ENCODE measurements at regions not wholly inside any gene's neighbourhood (a gene's known extent, or its start where the extent isn't known, plus 50 kb on each side); places are given as distances from the start of the nearest gene placed in this dataset.

DNA sequence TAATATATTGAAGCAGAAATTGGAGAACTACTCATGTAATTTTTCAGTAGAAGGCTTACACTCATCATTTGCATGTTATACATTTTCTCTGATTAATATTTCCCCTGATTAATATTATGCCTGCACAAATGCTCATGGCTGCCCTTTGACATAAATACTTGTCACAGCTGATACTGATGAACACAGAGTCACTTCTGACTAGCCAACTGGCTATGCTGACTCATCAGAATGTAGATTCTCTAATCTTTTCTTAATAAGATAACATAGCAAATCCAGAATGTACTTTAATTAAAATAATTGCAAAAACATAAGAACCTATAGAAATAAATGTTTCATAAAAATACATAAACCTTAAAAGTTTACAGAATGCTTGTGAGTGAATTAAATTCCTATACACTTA, 52.4 kb upstream of the C4orf54 start:
- TF ChIP-seq ZNF8 (CRISPR knock-in tag; IDR thresholded peaks at IDR 0.05), result no peak
- TF ChIP-seq CSDC2 (CRISPR knock-in tag; IDR thresholded peaks at IDR 0.05), result no peak
- TF ChIP-seq OSR1 (CRISPR knock-in tag; IDR thresholded peaks at IDR 0.05), result no peak
- TF ChIP-seq TOX (CRISPR knock-in tag; IDR thresholded peaks at IDR 0.05; ENCODE audit: borderline replicate concordance), result no peak
- TF ChIP-seq SNAI2 (CRISPR knock-in tag; IDR thresholded peaks at IDR 0.05), result no peak
- TF ChIP-seq ISL1 (CRISPR knock-in tag; IDR thresholded peaks at IDR 0.05), result no peak
- no peak for TF ChIP-seq ZC3H10 (CRISPR knock-in tag; IDR thresholded peaks at IDR 0.05)
- no peak for TF ChIP-seq ZNF565 (CRISPR knock-in tag; conservative IDR thresholded peaks at IDR 0.05; ENCODE audit: low read depth)
- TF ChIP-seq, protein P1, sequence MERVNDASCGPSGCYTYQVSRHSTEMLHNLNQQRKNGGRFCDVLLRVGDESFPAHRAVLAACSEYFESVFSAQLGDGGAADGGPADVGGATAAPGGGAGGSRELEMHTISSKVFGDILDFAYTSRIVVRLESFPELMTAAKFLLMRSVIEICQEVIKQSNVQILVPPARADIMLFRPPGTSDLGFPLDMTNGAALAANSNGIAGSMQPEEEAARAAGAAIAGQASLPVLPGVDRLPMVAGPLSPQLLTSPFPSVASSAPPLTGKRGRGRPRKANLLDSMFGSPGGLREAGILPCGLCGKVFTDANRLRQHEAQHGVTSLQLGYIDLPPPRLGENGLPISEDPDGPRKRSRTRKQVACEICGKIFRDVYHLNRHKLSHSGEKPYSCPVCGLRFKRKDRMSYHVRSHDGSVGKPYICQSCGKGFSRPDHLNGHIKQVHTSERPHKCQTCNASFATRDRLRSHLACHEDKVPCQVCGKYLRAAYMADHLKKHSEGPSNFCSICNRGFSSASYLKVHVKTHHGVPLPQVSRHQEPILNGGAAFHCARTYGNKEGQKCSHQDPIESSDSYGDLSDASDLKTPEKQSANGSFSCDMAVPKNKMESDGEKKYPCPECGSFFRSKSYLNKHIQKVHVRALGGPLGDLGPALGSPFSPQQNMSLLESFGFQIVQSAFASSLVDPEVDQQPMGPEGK (CRISPR knock-in tag; IDR thresholded peaks at IDR 0.05; ENCODE audit: borderline replicate concordance), result no peak
- TF ChIP-seq ZFP3 (CRISPR knock-in tag; IDR thresholded peaks at IDR 0.05), result no peak
- TF ChIP-seq ARNTL (CRISPR knock-in tag; IDR thresholded peaks at IDR 0.05; ENCODE audit: borderline replicate concordance, low read depth), result no peak
- no peak for TF ChIP-seq BACH2 (CRISPR knock-in tag; IDR thresholded peaks at IDR 0.05; ENCODE audit: borderline replicate concordance)
- ATAC-seq, result no peak

DNA sequence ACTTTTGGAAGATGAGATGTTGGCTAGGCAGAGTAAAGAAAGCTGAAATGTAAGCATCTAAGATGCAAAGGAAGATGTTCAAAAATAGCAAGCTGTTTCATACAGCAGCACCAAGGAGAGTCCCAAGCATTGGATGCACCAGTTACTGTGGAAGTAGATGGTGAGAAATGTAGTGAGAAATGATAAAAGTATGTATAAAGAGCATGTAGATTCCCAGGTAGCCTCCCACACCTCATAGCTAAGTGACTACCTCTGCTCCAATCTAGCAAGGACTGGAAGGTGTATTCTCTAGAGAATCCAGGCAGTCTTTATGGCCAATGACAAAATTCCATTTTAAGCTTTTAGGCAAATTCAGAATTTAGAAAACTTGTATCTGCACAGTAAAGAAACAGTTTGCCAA, 50.9 kb upstream of the C4orf54 start:
- TF ChIP-seq PPARA (CRISPR knock-in tag; IDR thresholded peaks at IDR 0.05; ENCODE audit: borderline replicate concordance) (no peak), ESRRG (CRISPR knock-in tag; IDR thresholded peaks at IDR 0.05) (no peak), ZFP30 (CRISPR knock-in tag; IDR thresholded peaks at IDR 0.05) (no peak), TCF4 (CRISPR knock-in tag; IDR thresholded peaks at IDR 0.05; ENCODE audit: borderline replicate concordance) (no peak), SNAI2 (CRISPR knock-in tag; IDR thresholded peaks at IDR 0.05) (no peak)
- no peak for ATAC-seq

Data from SK-N-SH treated with all-trans-retinoic acid at 6 μM for 48 hours (cell line).